GM19025 (cell line): ENCODE measurements at regions not wholly inside any gene's neighbourhood (a gene's known extent, or its start where the extent isn't known, plus 50 kb on each side); places are given as distances from the start of the nearest gene placed in this dataset.

Source experiments
- ATAC-seq: cut with Tn5 transposase; IDR thresholded peaks from one replicate; pipeline ENCODE4 v1.9.1; 2021; ENCODE audit warnings: mild to moderate bottlenecking, low read depth, moderate library complexity; ENCODE audit not compliant: unreplicated experiment

DNA sequence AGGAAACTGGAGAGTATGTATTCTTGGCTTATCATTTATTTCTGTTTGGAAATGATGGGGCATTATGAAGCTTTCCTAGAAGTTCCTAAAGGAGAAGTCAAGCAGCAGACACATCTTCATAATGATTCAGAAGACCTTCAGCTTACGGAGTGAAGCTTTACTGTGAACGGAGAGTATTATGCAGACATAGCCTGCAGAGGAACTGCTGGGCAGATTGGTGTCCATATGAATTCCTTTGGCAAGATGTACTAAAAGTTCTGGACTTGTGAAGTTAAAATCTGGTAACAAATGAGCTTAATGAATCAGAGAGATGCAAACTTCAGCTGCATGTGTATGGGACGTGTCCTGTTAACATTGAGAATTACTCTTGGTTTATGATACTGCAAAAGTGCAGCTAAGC is 60.1 kb downstream of the NABP1 start:
- no peak for ATAC-seq

DNA sequence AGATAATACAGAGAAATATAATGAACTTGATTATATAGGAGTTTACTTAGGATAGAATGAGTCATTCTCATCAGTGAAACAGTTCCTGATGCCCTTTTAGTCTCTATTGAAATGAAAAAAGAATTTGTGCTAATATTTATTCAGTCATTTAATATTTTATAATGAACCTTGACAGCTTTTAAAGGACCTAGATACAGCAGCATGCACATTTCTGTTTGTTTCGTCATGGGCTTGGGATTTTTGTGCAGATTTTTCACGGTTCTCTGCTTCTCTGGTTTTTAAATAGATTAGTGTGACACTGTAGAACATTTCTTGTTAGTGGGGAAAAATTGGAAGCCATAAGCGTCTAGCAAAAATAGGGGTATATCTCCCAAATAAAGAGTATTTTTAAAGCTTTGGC is 60.7 kb downstream of the NABP1 start:
- no peak for ATAC-seq

DNA sequence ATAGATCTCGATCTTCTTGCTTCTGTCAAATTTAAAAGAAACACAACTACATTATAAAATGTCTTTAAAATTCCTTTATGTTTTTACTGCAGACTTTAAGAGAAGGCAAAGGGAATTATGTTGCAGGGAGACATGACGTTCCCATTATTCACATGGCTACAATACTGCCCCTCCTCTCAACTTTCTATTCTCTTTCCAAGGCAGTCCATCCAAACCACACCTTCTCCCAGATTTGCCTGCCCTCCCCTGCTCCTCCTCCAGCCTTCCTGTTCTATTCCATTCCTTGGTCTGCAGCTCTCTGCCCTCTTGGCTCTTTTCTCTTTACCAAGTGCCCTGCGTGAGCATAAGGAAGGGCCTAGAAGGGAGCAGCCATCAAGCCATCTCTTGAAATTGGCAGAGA is 61.3 kb downstream of the NABP1 start:
- ATAC-seq: no peak

DNA sequence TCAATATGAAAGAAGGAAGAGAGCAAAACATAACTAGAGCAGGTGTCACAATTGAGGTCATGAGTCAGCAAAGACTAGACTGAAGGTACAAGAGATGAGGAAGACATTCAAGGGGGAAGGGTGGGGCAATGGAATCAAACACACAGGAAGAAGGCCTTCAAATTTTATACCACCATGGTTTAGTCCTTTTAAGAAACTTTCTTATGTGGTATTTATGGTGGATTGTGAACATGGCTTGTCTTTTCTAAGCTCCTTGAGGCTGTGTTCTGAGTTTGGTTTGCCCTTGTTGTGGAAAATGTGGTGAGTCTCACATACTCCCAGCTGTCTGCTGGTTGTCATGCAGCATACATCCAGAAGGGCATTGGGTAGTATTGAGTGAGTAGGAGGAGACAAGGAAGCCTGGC is 62.1 kb downstream of the NABP1 start:
- ATAC-seq: peak; percentile 73

DNA sequence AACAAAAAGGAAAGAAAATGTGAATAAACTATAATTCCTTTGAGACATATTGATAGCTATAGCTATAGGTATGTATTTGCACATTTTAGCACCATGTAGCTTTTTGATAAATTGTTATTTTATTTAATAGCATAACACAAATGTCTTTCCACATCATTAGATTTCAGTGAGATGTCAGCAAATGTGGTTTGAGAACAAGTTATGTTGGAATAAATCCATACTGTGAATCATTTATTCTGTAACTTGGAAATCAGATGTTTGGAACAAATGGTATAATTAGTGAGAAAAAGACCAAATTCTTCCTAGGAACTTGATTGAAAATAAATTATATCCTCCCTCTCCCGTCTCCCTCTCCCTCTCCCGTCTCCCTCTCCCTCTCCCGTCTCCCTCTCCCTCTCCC is 62.8 kb downstream of the NABP1 start:
- no peak for ATAC-seq

DNA sequence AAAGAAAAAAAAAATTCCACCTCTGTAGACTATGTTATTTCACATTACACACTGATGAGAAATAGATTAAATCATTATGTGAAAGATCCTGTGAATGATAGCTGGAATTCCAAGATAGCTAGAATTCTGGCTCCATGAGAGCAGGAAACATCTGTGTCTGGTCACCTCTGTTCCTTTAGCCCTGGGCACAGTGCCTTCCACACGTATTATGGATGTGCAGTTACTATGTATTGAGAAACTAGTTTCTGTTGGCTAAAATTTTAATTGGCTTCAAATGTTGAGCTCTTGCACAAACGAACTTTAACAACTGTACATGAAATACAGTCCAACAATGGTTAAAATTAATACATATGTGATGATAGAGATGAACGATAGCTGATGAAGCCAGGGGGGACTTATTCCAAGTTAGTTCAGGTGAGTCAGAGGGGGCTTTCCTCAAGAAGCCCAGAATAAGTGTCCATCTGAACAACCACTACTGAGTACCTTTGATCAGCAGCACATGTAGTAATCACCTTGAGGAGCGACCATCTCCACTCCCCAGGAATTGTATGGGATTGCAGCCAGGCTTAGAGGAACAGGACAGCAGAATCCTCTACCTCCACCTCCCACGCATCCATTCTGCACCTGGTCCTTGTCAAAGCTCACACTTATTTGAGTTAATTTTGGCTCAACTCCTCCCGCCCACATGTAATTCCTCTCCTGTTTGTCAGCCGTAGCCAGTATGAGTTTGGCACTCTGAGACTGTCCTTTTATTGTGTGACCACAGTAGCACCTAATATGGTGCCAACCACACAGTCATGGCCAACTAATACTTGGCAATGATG is 68.6 kb downstream of the NABP1 start:
- no peak for ATAC-seq

DNA sequence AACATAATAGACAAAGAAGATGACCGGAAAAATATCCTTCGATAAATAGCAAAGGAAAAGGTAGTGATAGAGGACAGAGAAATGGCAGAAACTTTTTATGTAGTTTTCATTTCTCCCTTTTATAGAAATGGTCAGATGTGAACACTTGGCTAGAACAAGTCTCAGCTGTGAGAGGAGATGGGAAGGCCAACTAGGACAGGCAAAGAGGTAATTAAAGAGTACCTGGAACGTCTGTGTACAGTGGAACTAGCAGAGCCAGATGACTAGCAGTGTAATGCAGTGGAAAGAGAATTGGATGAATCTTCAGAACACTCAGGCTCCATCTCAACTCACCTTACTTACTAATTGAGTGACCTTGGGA is 69.2 kb downstream of the NABP1 start:
- ATAC-seq: no peak

DNA sequence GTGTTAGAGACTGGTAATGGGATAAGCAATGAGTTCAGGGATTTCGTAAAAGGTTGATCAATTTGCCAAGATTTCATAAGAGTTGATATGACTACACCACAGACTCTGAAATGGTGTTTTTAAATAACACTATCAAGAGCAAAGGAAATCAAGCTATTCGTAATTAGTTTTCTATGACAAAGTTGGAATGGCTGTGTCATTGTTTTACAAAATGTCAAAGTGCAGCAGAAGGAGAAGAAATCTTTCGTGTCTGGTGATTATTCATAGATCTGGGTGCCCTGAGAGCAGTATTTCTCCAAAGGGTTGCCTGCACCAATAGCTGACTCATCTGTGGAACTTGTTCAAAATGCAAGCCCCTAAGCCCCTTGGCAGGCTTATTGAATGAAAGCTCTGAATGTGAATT is 70.1 kb downstream of the NABP1 start:
- peak; percentile 17 for ATAC-seq

DNA sequence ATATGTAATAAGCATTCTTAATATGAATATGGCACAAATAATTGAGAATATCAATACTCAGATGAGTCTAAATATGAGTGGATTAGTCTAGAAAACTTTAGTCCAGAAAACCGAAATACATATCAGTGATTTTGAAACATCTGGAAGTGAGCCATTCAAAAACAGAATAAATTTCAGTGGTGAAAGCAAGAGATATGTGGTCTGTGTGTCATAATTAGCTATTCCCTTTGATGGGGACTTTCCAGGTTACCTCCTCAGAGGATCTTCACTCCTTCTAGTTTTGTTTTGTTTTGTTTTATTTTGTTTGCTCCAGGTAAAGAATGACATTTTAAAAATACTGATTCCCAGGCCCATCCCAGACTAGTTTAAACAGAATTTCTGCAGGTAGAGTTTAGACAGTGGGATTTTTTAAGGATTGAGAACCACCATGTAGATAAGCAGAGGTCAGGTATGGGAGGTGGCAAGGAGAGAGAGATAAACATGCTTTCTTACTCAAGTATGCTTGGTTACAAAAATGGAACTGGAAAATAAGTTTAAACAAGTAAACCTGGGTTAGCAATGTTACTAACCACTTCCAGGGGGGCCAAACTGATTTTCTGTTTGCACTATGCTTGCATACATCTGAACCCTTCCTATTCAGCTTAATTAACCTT is 70.7 kb downstream of the NABP1 start:
- ATAC-seq: peak; percentile 79

DNA sequence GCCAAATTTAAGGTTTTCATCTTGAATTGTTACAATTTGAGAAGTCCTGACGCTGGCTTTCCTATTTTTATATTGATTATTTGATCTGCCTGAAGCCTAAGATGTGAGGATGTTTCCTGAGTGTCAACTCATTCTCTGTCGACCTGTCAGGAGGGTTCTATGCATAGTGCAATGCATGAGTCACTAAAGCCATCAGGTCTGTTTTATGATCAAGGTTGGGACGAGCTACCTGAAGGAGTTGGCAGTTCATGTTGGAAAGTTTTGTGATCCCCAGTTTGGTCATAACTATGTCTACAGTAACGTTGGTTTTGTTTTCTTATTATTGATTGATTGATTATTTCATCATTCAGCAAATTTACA is 71.2 kb downstream of the NABP1 start:
- peak; percentile 11 for ATAC-seq

DNA sequence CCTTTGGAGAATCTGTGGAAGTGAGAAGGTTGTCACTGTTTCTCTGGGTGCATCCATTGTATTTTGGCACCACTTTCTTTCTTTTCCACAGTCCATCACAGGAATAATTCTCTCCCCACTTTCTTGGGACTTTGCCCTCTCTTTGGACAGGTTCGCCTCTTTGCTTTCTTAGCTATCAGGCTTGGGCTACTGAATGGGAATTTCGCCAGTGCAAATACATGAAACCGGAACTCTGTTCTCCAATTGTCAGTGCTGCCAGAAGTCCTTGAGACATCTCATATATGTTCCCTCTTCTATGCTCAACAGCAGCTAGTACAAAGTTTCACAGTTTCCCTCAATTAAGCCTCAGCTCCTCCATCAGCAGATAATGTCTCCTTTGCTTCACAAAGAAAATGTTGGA is 76.2 kb downstream of the NABP1 start:
- ATAC-seq: no peak

DNA sequence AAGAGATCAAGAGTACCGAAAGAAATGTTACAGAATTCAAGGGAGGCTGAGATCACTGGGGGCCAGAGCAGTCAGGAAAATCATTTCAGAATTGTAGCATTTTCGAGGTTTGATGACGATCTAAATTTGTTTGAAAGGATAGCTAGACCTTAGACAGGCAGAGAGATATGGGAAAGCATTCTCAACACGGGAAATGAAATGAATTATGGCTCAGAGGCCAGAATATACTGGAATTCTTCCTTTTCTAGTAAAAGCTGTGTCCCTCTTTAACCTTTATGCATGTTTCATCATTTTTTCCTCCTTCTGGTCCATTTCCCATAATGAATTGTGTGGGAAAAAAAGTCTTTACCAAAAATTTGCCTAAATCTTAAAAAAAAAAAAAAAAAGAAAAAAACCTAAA is 78.8 kb downstream of the NABP1 start:
- no peak for ATAC-seq

DNA sequence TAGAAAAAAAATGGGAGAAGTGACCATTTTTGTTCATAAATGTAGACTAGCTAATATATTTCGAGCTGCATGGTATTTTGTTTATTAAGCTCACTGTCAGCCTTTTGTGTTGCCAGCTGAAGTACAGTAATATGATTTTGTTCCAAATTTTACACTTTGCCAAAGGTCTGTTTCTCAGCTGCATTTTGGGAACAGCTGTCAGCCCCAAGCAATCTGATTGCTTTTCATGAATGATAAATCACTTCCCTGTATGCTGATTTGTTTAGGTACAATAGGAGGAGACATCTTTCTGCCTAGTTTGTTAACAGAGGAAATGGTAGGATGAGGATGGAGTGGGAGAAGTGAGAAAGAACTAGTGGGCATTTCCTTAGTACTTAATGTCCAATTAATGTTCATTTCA is 79.3 kb downstream of the NABP1 start:
- ATAC-seq: no peak

DNA sequence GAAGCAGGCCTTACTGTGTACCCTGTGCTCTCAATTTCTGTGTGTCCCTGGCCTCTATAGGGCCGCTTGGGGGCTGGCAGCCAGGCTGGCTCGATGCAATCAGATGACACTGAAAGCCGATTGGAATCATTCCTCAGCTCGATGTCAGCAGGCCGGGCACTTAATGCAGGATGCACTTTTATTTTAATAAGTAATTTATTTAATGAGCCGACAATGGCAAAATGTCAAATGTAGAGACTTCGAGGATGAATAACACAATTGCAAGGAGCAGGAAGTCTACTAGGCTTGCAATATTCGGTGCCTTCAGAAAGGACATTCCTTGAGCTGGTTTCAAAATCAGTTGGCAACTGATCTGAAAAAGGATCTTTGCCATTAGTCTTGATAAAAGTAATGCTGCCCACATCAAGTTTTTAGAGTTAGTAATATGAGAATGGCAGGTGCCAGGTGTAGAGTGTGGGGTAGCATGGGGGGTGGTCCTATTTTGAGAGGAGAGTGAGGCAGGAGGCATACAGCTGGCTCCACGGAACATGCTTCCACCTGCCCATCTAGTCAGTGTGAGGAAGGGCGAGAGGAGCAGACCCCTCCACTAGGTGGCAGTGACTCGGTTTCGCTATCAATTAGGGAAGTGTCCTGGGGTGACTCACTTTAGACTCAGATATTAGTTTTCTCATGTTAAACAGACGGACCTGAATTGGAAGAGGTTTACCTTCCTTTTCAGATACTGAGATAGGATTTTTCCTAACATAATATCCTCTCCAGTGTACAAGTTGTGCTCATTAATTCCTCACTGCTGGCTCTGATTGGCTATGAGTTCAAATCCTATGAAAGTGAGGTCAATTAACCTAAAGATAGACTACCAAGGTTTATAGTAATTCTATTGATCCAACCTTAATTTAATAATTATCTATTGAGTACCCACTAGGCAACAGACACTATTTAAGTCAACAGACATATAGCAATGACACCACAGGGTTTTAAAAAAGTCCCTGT is 80.9 kb downstream of the NABP1 start:
- peak; percentile 100 for ATAC-seq

DNA sequence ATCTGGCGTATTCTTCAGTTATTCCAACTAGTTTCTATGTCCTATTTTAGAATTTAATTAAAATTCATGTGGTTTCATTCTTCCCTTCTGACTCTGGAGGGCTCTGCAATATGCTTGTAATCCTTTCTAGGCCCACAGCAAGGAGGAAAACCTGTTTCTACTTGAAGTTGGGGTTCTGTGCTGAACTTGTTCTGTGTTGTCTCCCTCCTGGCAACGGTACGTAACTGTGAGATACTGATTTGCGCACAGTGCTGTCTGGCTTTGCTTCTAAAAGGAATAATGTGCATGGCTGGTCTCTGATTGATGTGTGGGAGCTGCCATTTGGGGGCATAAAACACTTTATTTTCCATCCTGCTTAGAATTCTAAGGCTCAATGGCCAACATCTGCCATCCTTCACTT is 81.7 kb downstream of the NABP1 start:
- no peak for ATAC-seq

DNA sequence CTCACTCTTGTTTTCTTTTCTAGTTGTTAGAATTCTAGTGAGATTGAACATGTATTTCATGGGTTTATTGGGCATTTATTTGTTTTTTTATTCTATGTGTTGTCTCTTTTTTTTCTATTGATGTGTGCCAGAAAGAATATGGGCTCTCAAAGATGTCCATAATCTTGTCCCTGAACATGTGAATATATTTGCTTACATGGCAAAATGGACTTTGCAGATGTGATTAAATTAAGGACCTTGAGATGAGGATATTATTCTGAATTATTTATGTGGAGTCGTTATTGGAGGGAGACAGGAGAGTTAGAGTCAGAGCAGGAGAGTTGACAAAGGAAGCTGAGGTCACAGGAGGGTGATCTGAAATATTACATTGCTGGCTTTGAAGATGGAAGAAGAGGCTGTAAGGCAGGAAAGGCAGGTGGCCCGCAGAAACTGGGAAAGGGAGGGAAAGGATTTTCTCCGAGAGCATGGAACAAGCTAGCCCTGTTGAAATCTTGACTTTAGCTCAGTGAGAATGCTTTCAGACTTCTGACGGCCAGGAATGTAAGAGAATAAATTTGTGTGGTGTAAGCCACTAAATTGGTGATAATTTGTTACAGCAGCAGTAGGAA is 82.8 kb downstream of the NABP1 start:
- no peak for ATAC-seq

DNA sequence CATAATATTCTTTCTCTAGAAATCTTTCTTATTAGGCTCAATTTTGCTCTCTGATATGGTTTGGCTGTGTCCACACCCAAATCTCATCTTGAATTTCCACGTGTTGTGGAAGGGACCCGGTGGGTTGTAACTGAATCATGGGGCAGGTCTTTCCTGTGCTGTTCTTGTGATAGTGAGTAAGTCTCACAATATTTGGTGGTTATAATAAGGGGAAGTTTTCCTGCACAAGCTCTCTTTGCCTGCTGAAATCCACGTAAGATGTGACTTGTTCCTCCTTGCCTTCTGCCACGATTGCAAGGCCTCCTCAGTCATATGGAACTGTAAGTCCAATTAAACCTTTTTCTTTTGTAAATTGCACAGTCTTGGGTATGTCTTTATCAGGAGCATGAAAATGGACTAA is 73.8 kb downstream of the CAVIN2 start:
- ATAC-seq: no peak

DNA sequence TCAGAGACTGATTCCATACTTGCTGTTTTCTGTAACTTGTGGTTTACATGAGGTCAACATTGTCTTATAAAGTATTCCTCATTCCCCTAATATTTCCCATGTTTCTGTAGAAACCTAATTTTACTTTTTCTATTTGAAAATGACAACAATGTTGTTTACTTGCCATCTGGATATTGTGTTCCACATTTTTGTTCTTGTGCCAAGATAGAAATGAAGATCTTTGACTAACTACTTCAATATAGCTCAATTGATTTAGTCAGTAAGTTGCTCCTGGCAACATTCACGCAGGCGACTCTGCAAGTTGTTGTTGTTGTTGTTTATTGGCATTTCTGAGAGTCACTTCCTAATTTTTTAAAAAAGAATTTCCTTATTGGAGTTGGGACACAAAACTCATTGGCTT is 69.5 kb downstream of the CAVIN2 start:
- ATAC-seq: no peak

DNA sequence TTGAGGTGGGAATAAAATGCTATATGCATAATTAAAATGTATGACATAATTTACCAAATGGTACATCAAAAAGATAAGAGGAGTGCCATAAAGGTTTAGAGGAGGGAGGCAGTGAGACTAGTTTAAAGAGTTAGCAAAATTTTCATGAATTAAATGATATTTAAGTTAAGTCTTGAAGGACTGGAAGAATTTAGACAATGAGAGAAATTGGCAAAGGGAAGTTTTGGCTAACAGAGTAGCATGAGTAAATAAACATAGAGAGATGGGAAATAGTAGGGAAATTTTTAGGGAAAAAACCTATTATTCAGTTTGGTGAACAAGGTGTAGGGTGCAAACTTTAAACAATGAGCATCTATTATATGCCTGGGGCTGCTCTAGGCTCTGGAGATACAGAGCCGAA is 68.8 kb downstream of the CAVIN2 start:
- ATAC-seq: no peak

DNA sequence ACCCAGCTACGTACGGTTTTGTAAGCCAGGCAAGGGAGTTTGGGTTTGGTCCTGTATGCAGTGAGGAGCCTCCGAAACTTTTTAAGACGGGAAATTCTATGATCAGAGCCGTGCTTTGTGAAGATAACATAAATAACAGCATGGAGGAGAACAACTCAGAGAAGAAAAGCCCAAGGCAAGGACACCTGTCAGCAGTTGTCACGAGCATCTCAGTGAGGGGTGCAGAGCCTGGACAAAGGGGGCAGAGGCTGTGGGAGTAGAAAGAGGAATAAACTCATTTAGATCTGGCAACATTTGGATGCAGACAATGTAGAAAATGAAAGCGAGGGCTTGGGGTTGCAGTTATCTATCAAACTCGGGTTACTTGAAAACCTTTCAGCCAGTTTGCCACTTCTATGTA is 64.5 kb downstream of the CAVIN2 start:
- no peak for ATAC-seq

DNA sequence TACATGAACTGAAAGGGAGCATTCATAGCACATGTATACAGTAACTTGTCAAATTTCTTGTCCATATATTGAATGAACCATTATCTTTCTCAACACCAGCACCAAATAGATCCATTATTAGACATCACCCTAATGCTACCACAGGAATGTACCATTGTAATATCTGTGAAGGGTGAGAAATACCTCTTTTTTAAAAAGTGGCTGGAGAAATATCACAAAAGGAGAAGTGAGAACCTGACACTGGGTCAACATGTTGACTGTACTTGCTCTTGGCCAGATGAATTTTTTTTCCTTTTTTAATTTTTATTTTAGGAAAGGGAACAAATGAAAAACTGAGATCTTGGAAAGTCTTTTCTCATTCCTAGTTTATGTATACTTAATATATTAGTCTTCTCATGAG is 63.5 kb downstream of the CAVIN2 start:
- ATAC-seq: no peak
